ENCODE measurements at regions not wholly inside any gene's neighbourhood (a gene's known extent, or its start where the extent isn't known, plus 50 kb on each side); places are given as distances from the start of the nearest gene placed in this dataset.
"Not testable (repeated sequence)": the region's sequence is repeated elsewhere in the genome, so short reads cannot be mapped to it uniquely, and the experiment has no call there.

DNA sequence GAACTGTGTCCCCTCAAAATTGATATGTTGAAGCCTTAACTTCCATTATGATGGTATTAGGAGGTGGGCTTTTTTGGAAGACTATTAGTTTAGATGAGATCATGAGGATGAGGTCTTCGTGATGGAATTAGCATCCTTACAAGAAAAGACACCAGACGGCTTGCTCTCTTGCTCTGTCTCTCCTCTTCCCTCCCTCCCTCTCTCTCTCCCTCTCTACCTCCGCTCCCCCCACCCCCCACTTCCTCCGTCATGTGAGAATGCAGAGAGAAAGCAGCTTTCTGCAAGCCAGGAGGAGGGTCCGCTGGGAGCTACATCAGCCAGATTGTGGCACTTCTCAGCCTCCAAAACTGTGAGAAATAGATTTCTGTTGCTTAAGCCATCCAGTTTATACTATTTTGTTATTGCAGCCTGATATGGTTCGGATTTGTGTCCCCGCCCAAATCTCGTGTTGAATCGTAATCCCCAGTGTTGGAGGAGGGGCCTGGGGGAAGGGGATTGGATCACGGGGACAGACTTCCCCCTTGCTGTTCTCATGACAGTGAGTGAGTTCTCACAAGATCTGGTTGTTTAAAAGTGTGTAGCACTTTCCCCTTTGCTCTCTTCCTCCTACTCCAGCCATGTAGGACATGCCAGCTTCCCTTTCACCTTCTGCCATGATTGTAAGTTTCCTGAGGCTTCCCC lies 76.9 kb downstream of the NPIPA8 start:
- TF ChIP-seq SUZ12 (IDR thresholded peaks at IDR 0.05; ENCODE audit: extremely low read depth, insufficient read depth, insufficient read length); YY1 (IDR thresholded peaks at IDR 0.05; ENCODE audit: insufficient read depth, insufficient read length); ZNF274 (IDR thresholded peaks at IDR 0.05; ENCODE audit: low read depth, low read length): not testable (repeated sequence)
